ENCODE measurements at regions not wholly inside any gene's neighbourhood (a gene's known extent, or its start where the extent isn't known, plus 50 kb on each side); places are given as distances from the start of the nearest gene placed in this dataset.
"Not testable (repeated sequence)": the region's sequence is repeated elsewhere in the genome, so short reads cannot be mapped to it uniquely, and the experiment has no call there.

- no peak for DNase-seq
Observed at GRCh38 chr7:27032839-27033238, 63.0 kb downstream of the HOXA1 start.

GRCh38 chr7:27031289-27032172, 64.3 kb downstream of the HOXA1 start:
- DNase-seq = peak; percentile 47

GRCh38 chr7:27030393-27031050, 65.3 kb downstream of the HOXA1 start:
- no peak for DNase-seq

- DNase-seq = no peak
Observed at GRCh38 chr7:27025270-27025669, 70.5 kb downstream of the HOXA1 start.

GRCh38 chr7:27010068-27010467, 85.7 kb downstream of the HOXA1 start:
- DNase-seq = no peak

GRCh38 chr7:27000496-27000895, 95.3 kb downstream of the HOXA1 start:
- DNase-seq = no peak

GRCh38 chr7:26998284-26998683, 97.5 kb downstream of the HOXA1 start:
- not testable (repeated sequence) for DNase-seq

- DNase-seq = no peak
Observed at GRCh38 chr7:26995666-26996065, 100.1 kb downstream of the HOXA1 start.

GRCh38 chr7:26993816-26994810, 101.7 kb downstream of the HOXA1 start:
- DNase-seq = no peak

GRCh38 chr7:26992670-26993069, 103.1 kb downstream of the HOXA1 start:
- DNase-seq = no peak

GRCh38 chr7:26991796-26992195, 104.0 kb downstream of the HOXA1 start:
- DNase-seq = no peak

GRCh38 chr7:26989897-26990670, 105.7 kb downstream of the HOXA1 start:
- peak; percentile 27 for DNase-seq

GRCh38 chr7:26988836-26989374, 106.9 kb downstream of the HOXA1 start:
- no peak for DNase-seq

GRCh38 chr7:26987338-26987737, 108.5 kb downstream of the HOXA1 start:
- no peak for DNase-seq

- DNase-seq = no peak
Observed at GRCh38 chr7:26978146-26978545, 113.8 kb upstream of the SKAP2 start.

GRCh38 chr7:26976840-26977239, 112.5 kb upstream of the SKAP2 start:
- no peak for DNase-seq

- DNase-seq = not testable (repeated sequence)
Observed at GRCh38 chr7:26971924-26972323, 107.5 kb upstream of the SKAP2 start.

- DNase-seq = no peak
Observed at GRCh38 chr7:26965724-26966123, 101.3 kb upstream of the SKAP2 start.

- DNase-seq = no peak
Observed at GRCh38 chr7:26964156-26964808, 99.9 kb upstream of the SKAP2 start.

GRCh38 chr7:26959290-26959689, 94.9 kb upstream of the SKAP2 start:
- no peak for DNase-seq

- DNase-seq = no peak
Observed at GRCh38 chr7:26958834-26959233, 94.4 kb upstream of the SKAP2 start.

All from hindlimb muscle (tissue), 1 donor.